Testis (tissue), 2 donors: ENCODE measurements at regions not wholly inside any gene's neighbourhood (a gene's known extent, or its start where the extent isn't known, plus 50 kb on each side); places are given as distances from the start of the nearest gene placed in this dataset.

Experiments used
- CTCF ChIP-seq, 3 experiments: fragments of 450-650 bp in 2 of 3; fragments of 200-600 bp in 1 of 3; sonication (generic) in 1 of 3; IDR thresholded peaks; one replicate each; pipeline ENCODE4 v1.5.1; 2016 to 2019; ENCODE audit warnings: antibody characterized with exemption in 3 of 3, mild to moderate bottlenecking in 2 of 3, moderate library complexity in 1 of 3
- POLR2A ChIP-seq: fragments of 450-650 bp; IDR thresholded peaks from one replicate; pipeline ENCODE4 v1.6.1; 2017; ENCODE audit warnings: antibody characterized with exemption, mild to moderate bottlenecking, moderate library complexity

GRCh38 chr12:60195483-60195882 is 599.7 kb downstream of the SLC16A7 start:
- TF ChIP-seq POLR2A (no peak), CTCF (IDR thresholded peaks at IDR 0.05) (no peak)
